DOHH2 (cell line): ENCODE measurements at regions not wholly inside any gene's neighbourhood (a gene's known extent, or its start where the extent isn't known, plus 50 kb on each side); places are given as distances from the start of the nearest gene placed in this dataset.
"Not testable (repeated sequence)": the region's sequence is repeated elsewhere in the genome, so short reads cannot be mapped to it uniquely, and the experiment has no call there.

Experiments
- H3F3A ChIP-seq: fragments of 200-600 bp; sonication (generic), shearing (Covaris generic); 2 replicates; pipeline ENCODE4 v1.6.0; 2016; ENCODE audit warnings: antibody characterized with exemption, mild to moderate bottlenecking; ENCODE audit not compliant: control insufficient read depth, insufficient read depth
- H3K27ac ChIP-seq: fragments of 200-600 bp; sonication (generic); 2 replicates; pipeline ENCODE4 v1.5.1; 2014; ENCODE audit warnings: low read depth, mild to moderate bottlenecking, low read length, moderate library complexity
- H3K27me3 ChIP-seq: fragments of 200-600 bp; sonication (generic); 2 replicates; pipeline ENCODE4 v1.6.1; 2014; ENCODE audit warnings: mild to moderate bottlenecking, low read length, mixed read lengths; ENCODE audit not compliant: control insufficient read depth
- H3K36me3 ChIP-seq: fragments of 200-600 bp; sonication (generic); 2 replicates; pipeline ENCODE4 v1.6.1; 2014; ENCODE audit warnings: mild to moderate bottlenecking, low read length, moderate library complexity, mixed read lengths; ENCODE audit not compliant: control insufficient read depth
- H3K4me1 ChIP-seq: fragments of 200-600 bp; sonication (generic); 2 replicates; pipeline ENCODE4 v1.6.1; 2014; ENCODE audit warnings: mild to moderate bottlenecking, low read length, mixed read lengths; ENCODE audit not compliant: control insufficient read depth
- H3K4me2 ChIP-seq: fragments of 200-600 bp; sonication (generic); 2 replicates; pipeline ENCODE4 v1.6.0; 2014; ENCODE audit warnings: mild to moderate bottlenecking, low read length, moderate library complexity
- H3K4me3 ChIP-seq: fragments of 200-600 bp; sonication (generic); 2 replicates; pipeline ENCODE4 v1.5.1; 2014; ENCODE audit warnings: mild to moderate bottlenecking, low read length, mixed read lengths
- H3K79me2 ChIP-seq: fragments of 200-600 bp; sonication (generic); 2 replicates; pipeline ENCODE4 v1.6.1; 2014; ENCODE audit warnings: mild to moderate bottlenecking, low read length, mixed read lengths; ENCODE audit not compliant: control insufficient read depth
- H3K9me2 ChIP-seq: fragments of 200-600 bp; sonication (generic); replicated peaks from 2 replicates; pipeline ENCODE4 v1.6.1; 2014; ENCODE audit warnings: mild to moderate bottlenecking, low read length, mixed read lengths; ENCODE audit not compliant: control insufficient read depth
- H3K9me3 ChIP-seq: fragments of 200-600 bp; sonication (generic); 2 replicates; pipeline ENCODE4 v1.6.1; 2014; ENCODE audit warnings: antibody characterized with exemption, low read length, mixed read lengths; ENCODE audit not compliant: control insufficient read depth, insufficient read depth
- H4K20me1 ChIP-seq: fragments of 200-600 bp; sonication (generic); 2 replicates; pipeline ENCODE4 v1.6.0; 2014; ENCODE audit warnings: low read depth, mild to moderate bottlenecking, antibody characterized with exemption, low read length, moderate library complexity; ENCODE audit not compliant: control insufficient read depth, insufficient read depth
- EZH2phosphoT487 ChIP-seq: fragments of 200-600 bp; sonication (generic); IDR thresholded peaks from 2 replicates; pipeline ENCODE4 v1.6.1; 2017; ENCODE audit warnings: borderline replicate concordance, mild to moderate bottlenecking, antibody characterized with exemption, low read length, moderate library complexity, mixed read lengths
- TF ChIP-seq, protein P1 (sequence below): fragments of 200-600 bp; sonication (generic); IDR thresholded peaks from one replicate; pipeline ENCODE4 v1.5.1; 2014; ENCODE audit warnings: antibody characterized with exemption, mild to moderate bottlenecking, low read depth, low read length; ENCODE audit not compliant: poor library complexity, severe bottlenecking

DNA sequence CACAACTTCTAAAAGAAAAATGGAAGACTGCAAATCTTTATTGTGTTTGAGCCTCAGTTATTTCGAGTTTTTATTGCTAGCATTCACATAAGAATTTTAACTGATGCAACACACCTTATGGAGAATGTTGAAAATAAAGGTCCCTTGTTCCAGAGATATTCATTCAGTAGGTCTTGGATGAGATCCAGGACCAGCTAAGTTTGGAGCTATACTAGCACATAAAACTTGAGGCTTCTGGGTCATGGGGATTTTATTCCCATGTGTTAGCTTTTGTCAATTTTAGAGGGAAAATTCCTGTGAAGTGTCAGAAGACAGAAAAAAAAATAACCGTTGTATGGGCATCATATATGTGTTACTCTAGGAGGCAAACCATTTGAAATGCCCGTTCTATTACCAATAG is 693.2 kb upstream of the MIS18BP1 start:
- Histone ChIP-seq H4K20me1 (no peaks in the 10 kb centered on the region), H3K27me3 (no peaks in the 10 kb centered on the region), H3K36me3 (no peaks in the 10 kb centered on the region), H3K9me2 (no peaks in the 10 kb centered on the region), H3K4me1 (no peaks in the 10 kb centered on the region), H3K27ac (no peak overlapping the region), H3K4me2 (no peak overlapping the region), H3F3A (no peaks in the 10 kb centered on the region), H3K9me3 (no peaks in the 10 kb centered on the region), H3K4me3 (no peak overlapping the region), H3K79me2 (no peaks in the 10 kb centered on the region)
- no peak for TF ChIP-seq EZH2phosphoT487
- TF ChIP-seq, protein P1, sequence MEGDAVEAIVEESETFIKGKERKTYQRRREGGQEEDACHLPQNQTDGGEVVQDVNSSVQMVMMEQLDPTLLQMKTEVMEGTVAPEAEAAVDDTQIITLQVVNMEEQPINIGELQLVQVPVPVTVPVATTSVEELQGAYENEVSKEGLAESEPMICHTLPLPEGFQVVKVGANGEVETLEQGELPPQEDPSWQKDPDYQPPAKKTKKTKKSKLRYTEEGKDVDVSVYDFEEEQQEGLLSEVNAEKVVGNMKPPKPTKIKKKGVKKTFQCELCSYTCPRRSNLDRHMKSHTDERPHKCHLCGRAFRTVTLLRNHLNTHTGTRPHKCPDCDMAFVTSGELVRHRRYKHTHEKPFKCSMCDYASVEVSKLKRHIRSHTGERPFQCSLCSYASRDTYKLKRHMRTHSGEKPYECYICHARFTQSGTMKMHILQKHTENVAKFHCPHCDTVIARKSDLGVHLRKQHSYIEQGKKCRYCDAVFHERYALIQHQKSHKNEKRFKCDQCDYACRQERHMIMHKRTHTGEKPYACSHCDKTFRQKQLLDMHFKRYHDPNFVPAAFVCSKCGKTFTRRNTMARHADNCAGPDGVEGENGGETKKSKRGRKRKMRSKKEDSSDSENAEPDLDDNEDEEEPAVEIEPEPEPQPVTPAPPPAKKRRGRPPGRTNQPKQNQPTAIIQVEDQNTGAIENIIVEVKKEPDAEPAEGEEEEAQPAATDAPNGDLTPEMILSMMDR = no peak

GRCh38 chr14:45940318-45940717 is 687.3 kb upstream of the MIS18BP1 start:
- no peaks in the 10 kb centered on the region for H4K20me1 ChIP-seq
- H3K4me3 ChIP-seq = no peak overlapping the region
- no peaks in the 10 kb centered on the region for H3K27me3 ChIP-seq
- no peaks in the 10 kb centered on the region for H3F3A ChIP-seq
- no peaks in the 10 kb centered on the region for H3K36me3 ChIP-seq
- H3K4me1 ChIP-seq = no peaks in the 10 kb centered on the region
- H3K9me2 ChIP-seq = no peaks in the 10 kb centered on the region
- no peaks in the 10 kb centered on the region for H3K9me3 ChIP-seq
- TF ChIP-seq, protein P1 = no peak
- no peak for TF ChIP-seq EZH2phosphoT487
- no peak overlapping the region for H3K4me2 ChIP-seq
- no peak overlapping the region for H3K27ac ChIP-seq
- no peaks in the 10 kb centered on the region for H3K79me2 ChIP-seq

GRCh38 chr14:45939572-45939971 is 686.6 kb upstream of the MIS18BP1 start:
- no peaks in the 10 kb centered on the region for H3K4me1 ChIP-seq
- H3K36me3 ChIP-seq = no peaks in the 10 kb centered on the region
- TF ChIP-seq, protein P1 = no peak
- no peak for TF ChIP-seq EZH2phosphoT487

GRCh38 chr14:45919995-45920394 is 667.0 kb upstream of the MIS18BP1 start:
- not testable (repeated sequence) for H3K27me3 ChIP-seq, H3K4me2 ChIP-seq, H3K4me3 ChIP-seq, H3K9me3 ChIP-seq, H3K9me2 ChIP-seq, H4K20me1 ChIP-seq, H3K4me1 ChIP-seq, H3F3A ChIP-seq, H3K79me2 ChIP-seq, H3K27ac ChIP-seq, H3K36me3 ChIP-seq

More at GRCh38 chr14:45939572-45939971, 686.6 kb upstream of the MIS18BP1 start:
- Histone ChIP-seq H3K27ac (no peak overlapping the region), H3K4me2 (no peak overlapping the region), H3K9me2 (no peaks in the 10 kb centered on the region), H3K4me3 (no peak overlapping the region), H4K20me1 (no peaks in the 10 kb centered on the region), H3K79me2 (no peaks in the 10 kb centered on the region), H3K27me3 (no peaks in the 10 kb centered on the region), H3F3A (no peaks in the 10 kb centered on the region), H3K9me3 (no peaks in the 10 kb centered on the region)
